Keratinocyte (primary cell): ENCODE measurements at regions not wholly inside any gene's neighbourhood (a gene's known extent, or its start where the extent isn't known, plus 50 kb on each side); places are given as distances from the start of the nearest gene placed in this dataset.

Experiments used
- DNase-seq: peaks from one replicate; pipeline ENCODE4 v3.0.0-alpha.2; 2011; ENCODE audit warnings: low read depth, missing footprints, low spot score
- FAIRE-seq: peaks from 2 replicates; lab custom pipeline; 2011; peaks lifted over from hg19 to GRCh38; lab: Jason Lieb, UNC
- H2AFZ ChIP-seq: 2 replicates; pipeline ENCODE4 v1.6.0; 2012; ENCODE audit warnings: low read length, control low read depth, inconsistent platforms; ENCODE audit not compliant: control insufficient read depth
- H3K27ac ChIP-seq: 2 replicates; pipeline ENCODE4 v1.5.1; 2011; ENCODE audit warnings: low read length; ENCODE audit not compliant: control insufficient read depth, insufficient read depth
- H3K27me3 ChIP-seq: 3 replicates; pipeline ENCODE4 v1.6.0; 2011; ENCODE audit warnings: low read length; ENCODE audit not compliant: control insufficient read depth, insufficient read depth; ENCODE audit errors: extremely low read depth
- H3K36me3 ChIP-seq, 2 experiments: 2 replicates in 1 of 2; 3 replicates in 1 of 2; pipeline ENCODE4 v1.5.1; 2011; ENCODE audit warnings: low read length in 2 of 2, mild to moderate bottlenecking in 1 of 2; ENCODE audit not compliant: control insufficient read depth in 2 of 2, insufficient read depth in 2 of 2; ENCODE audit errors: extremely low read depth in 1 of 2
- H3K4me1 ChIP-seq: 3 replicates; pipeline ENCODE4 v1.5.1; 2011; ENCODE audit warnings: low read length; ENCODE audit not compliant: control insufficient read depth, insufficient read depth; ENCODE audit errors: extremely low read depth
- H3K4me2 ChIP-seq: 3 replicates; pipeline ENCODE4 v1.6.0; 2011; ENCODE audit warnings: low read depth, low read length; ENCODE audit not compliant: control insufficient read depth, insufficient read depth; ENCODE audit errors: extremely low read depth
- H3K4me3 ChIP-seq, 3 experiments: fragments of 200-600 bp in 1 of 3; sonication (generic) in 1 of 3; 2 replicates in 2 of 3; 3 replicates in 1 of 3; pipeline ENCODE4 v1.5.1; 2011 to 2016; ENCODE audit warnings: low read length in 3 of 3, mild to moderate bottlenecking in 3 of 3, control low read depth in 2 of 3, inconsistent platforms in 1 of 3, low read depth in 1 of 3, mixed read lengths in 1 of 3, mixed run types in 1 of 3, moderate library complexity in 1 of 3; ENCODE audit not compliant: control insufficient read depth in 2 of 3, insufficient read depth in 2 of 3; ENCODE audit errors: extremely low read depth in 1 of 3
- H3K79me2 ChIP-seq: 2 replicates; pipeline ENCODE4 v1.6.0; 2012; ENCODE audit warnings: low read length; ENCODE audit not compliant: control insufficient read depth, insufficient read depth
- H3K9ac ChIP-seq: 3 replicates; pipeline ENCODE4 v1.6.0; 2011; ENCODE audit warnings: low read length; ENCODE audit not compliant: control insufficient read depth, insufficient read depth; ENCODE audit errors: extremely low read depth
- H3K9me1 ChIP-seq: 3 replicates; pipeline ENCODE4 v1.6.0; 2011; ENCODE audit warnings: low read length; ENCODE audit not compliant: control insufficient read depth, insufficient read depth; ENCODE audit errors: extremely low read depth
- H3K9me3 ChIP-seq: 2 replicates; pipeline ENCODE4 v1.5.1; 2012; ENCODE audit warnings: low read depth, low read length; ENCODE audit not compliant: control insufficient read depth
- H4K20me1 ChIP-seq: 3 replicates; pipeline ENCODE4 v1.6.0; 2011; ENCODE audit warnings: low read length; ENCODE audit not compliant: control insufficient read depth, insufficient read depth; ENCODE audit errors: extremely low read depth
- EZH2 ChIP-seq: IDR thresholded peaks from one replicate; pipeline ENCODE4 v1.6.1; 2012; ENCODE audit warnings: inconsistent platforms, mild to moderate bottlenecking, low read length, moderate library complexity
- dilution Hi-C: fragments of 300-500 bp; cut with MboI; formaldehyde crosslinking; loops from one replicate; pipeline ENCODE4 v1.7.0; 2020; ENCODE audit warnings: low sequenced_read_pairs; ENCODE audit not compliant: extremely low pct_ligation_motif_present
- TF ChIP-seq, protein P1 (sequence below), 3 experiments: IDR thresholded peaks in 1 of 3; conservative IDR thresholded peaks in 1 of 3; optimal IDR thresholded peaks in 1 of 3; 2 replicates in 2 of 3; 3 replicates in 1 of 3; pipeline versions ENCODE3 to v1.5.1; 2011; ENCODE audit warnings: low read length in 3 of 3, mild to moderate bottlenecking in 3 of 3, moderate library complexity in 2 of 3, control low read depth in 1 of 3, inconsistent platforms in 1 of 3; ENCODE audit not compliant: insufficient read depth in 2 of 3; ENCODE audit errors: extremely low read depth in 1 of 3

GRCh38 chr18:57207124-57207916 is 60.4 kb downstream of the BOD1L2 start:
- no peaks in the 10 kb centered on the region for H3K36me3 ChIP-seq
- H3K79me2 ChIP-seq: no peaks in the 10 kb centered on the region
- FAIRE-seq (no peak), DNase-seq (no peak)
- H2AFZ ChIP-seq: no peak overlapping the region
- no peaks in the 10 kb centered on the region for H3K9me1 ChIP-seq
- H3K4me1 ChIP-seq: peaks cover 19% of the 10 kb centered on the region
- no peaks in the 10 kb centered on the region for H4K20me1 ChIP-seq
- no peaks in the 10 kb centered on the region for H3K27me3 ChIP-seq
- no peak overlapping the region for H3K27ac ChIP-seq
- H3K9me3 ChIP-seq: no peaks in the 10 kb centered on the region
- dilution Hi-C loops: no loop called here
- TF ChIP-seq EZH2: no peak
- TF ChIP-seq, protein P1, sequence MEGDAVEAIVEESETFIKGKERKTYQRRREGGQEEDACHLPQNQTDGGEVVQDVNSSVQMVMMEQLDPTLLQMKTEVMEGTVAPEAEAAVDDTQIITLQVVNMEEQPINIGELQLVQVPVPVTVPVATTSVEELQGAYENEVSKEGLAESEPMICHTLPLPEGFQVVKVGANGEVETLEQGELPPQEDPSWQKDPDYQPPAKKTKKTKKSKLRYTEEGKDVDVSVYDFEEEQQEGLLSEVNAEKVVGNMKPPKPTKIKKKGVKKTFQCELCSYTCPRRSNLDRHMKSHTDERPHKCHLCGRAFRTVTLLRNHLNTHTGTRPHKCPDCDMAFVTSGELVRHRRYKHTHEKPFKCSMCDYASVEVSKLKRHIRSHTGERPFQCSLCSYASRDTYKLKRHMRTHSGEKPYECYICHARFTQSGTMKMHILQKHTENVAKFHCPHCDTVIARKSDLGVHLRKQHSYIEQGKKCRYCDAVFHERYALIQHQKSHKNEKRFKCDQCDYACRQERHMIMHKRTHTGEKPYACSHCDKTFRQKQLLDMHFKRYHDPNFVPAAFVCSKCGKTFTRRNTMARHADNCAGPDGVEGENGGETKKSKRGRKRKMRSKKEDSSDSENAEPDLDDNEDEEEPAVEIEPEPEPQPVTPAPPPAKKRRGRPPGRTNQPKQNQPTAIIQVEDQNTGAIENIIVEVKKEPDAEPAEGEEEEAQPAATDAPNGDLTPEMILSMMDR (optimal IDR thresholded peaks at IDR 0.05 in 1 of 3, IDR thresholded peaks at IDR 0.05 in 1 of 3, conservative IDR thresholded peaks at IDR 0.05 in 1 of 3; ENCODE audit: extremely low read depth in 1 of 3, insufficient read depth in 2 of 3, low read length in 3 of 3): no peak
- no peak overlapping the region for H3K4me3 ChIP-seq
- H3K4me2 ChIP-seq: no peak overlapping the region
- no peak overlapping the region for H3K9ac ChIP-seq

GRCh38 chr18:57208047-57208446 is 61.2 kb downstream of the BOD1L2 start:
- FAIRE-seq (no peak), DNase-seq (no peak)
- no peak overlapping the region for H3K4me3 ChIP-seq
- no peaks in the 10 kb centered on the region for H3K27me3 ChIP-seq
- H3K27ac ChIP-seq: no peak overlapping the region
- no peaks in the 10 kb centered on the region for H3K9me1 ChIP-seq
- H3K9me3 ChIP-seq: no peaks in the 10 kb centered on the region
- no peak overlapping the region for H3K4me2 ChIP-seq
- H3K36me3 ChIP-seq: no peaks in the 10 kb centered on the region
- no peaks in the 10 kb centered on the region for H3K79me2 ChIP-seq
- no peak for TF ChIP-seq EZH2
- TF ChIP-seq, protein P1 (optimal IDR thresholded peaks at IDR 0.05 in 1 of 3, IDR thresholded peaks at IDR 0.05 in 1 of 3, conservative IDR thresholded peaks at IDR 0.05 in 1 of 3; ENCODE audit: extremely low read depth in 1 of 3, insufficient read depth in 2 of 3, low read length in 3 of 3): no peak
- peaks cover 19% of the 10 kb centered on the region for H3K4me1 ChIP-seq
- no peaks in the 10 kb centered on the region for H4K20me1 ChIP-seq
- H3K9ac ChIP-seq: no peak overlapping the region
- no peak overlapping the region for H2AFZ ChIP-seq
- dilution Hi-C loops: no loop called here
